HUES48 (cell line): ENCODE measurements at regions not wholly inside any gene's neighbourhood (a gene's known extent, or its start where the extent isn't known, plus 50 kb on each side); places are given as distances from the start of the nearest gene placed in this dataset.

Experiments used
- H3K27ac ChIP-seq: one replicate; pipeline ENCODE4 v1.7.0; 2013; ENCODE audit warnings: low read depth, low read length, inconsistent platforms
- H3K27me3 ChIP-seq: 2 replicates; pipeline ENCODE4 v1.6.1; 2013; ENCODE audit warnings: mild to moderate bottlenecking, low read length; ENCODE audit not compliant: control insufficient read depth, insufficient read depth
- H3K36me3 ChIP-seq: 2 replicates; pipeline ENCODE4 v1.6.1; 2013; ENCODE audit warnings: low read length; ENCODE audit not compliant: control insufficient read depth, insufficient read depth
- H3K4me1 ChIP-seq: 2 replicates; pipeline ENCODE4 v1.6.1; 2013; ENCODE audit warnings: mild to moderate bottlenecking, low read length; ENCODE audit not compliant: control insufficient read depth, insufficient read depth
- H3K4me3 ChIP-seq: 2 replicates; pipeline ENCODE4 v1.5.1; 2013; ENCODE audit warnings: mild to moderate bottlenecking, low read depth, low read length
- H3K9ac ChIP-seq: 2 replicates; pipeline ENCODE4 v1.6.1; 2013; ENCODE audit warnings: mild to moderate bottlenecking, low read depth, low read length, moderate library complexity
- H3K9me3 ChIP-seq: 2 replicates; pipeline ENCODE4 v1.6.1; 2013; ENCODE audit warnings: low read length; ENCODE audit not compliant: control insufficient read depth, insufficient read depth

GRCh38 chr10:10096898-10097297 lies 920.8 kb upstream of the CELF2 start:
- H3K4me1 ChIP-seq, result no peaks in the 10 kb centered on the region
- no peak overlapping the region for H3K27ac ChIP-seq
- H3K36me3 ChIP-seq, result no peaks in the 10 kb centered on the region
- H3K9ac ChIP-seq, result no peak overlapping the region
- H3K9me3 ChIP-seq, result no peaks in the 10 kb centered on the region
- no peak overlapping the region for H3K4me3 ChIP-seq
- no peaks in the 10 kb centered on the region for H3K27me3 ChIP-seq

GRCh38 chr10:10101106-10101505 lies 916.6 kb upstream of the CELF2 start:
- Histone ChIP-seq H3K9ac (no peak overlapping the region), H3K9me3 (no peaks in the 10 kb centered on the region), H3K4me3 (no peak overlapping the region), H3K27me3 (no peaks in the 10 kb centered on the region), H3K36me3 (no peaks in the 10 kb centered on the region), H3K4me1 (no peaks in the 10 kb centered on the region), H3K27ac (no peak overlapping the region)

DNA sequence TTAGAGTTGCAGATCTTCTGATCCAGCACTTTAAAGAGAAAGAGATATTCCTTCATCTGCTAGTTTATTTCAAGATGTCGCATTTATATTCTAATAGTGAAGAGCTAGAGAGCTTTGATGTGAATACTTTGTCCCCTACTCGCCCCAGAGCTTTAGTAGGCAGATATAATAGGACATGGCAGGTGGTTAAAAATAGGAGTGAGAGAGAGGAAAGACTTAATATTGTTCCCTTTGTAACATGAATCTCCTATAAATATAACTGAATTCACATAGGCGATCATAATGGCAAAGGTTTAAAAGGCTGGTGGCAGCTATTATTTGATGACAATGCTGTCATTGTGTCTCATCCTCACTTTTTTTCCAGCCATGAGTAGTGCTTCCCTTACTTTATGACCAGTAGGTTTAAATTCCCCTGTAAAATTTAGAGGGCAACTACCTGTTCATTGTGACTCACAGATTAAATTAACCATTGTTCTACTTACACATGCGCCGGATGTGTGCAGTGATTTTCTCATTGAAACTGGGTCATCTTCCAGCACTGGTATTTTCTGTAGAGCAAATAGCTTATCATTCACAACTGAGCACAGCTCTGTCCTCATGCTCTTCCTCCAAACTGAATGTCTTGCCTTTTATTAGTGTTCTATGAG lies 906.7 kb upstream of the CELF2 start:
- Histone ChIP-seq H3K9ac (no peak overlapping the region), H3K27ac (no peak overlapping the region), H3K4me1 (no peaks in the 10 kb centered on the region), H3K4me3 (no peak overlapping the region), H3K27me3 (no peaks in the 10 kb centered on the region), H3K9me3 (no peaks in the 10 kb centered on the region), H3K36me3 (no peaks in the 10 kb centered on the region)

DNA sequence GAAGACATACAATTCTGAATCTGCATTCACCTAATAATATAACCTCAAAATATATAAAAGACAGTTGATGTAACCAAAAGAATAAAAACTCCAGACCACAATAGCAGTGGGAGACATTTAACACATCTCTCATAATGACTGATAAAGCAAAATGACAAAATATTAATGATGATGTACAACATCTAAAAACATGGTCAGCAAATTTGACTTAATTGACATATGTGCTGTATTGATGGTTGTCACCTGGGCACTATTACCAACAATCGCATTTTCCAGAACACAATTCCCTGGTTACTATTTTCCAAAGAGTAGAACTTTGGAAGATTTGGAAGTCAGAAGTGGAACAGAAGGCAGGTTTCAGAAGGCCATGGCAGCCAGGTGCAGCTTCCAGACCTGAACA lies 899.5 kb upstream of the CELF2 start:
- Histone ChIP-seq H3K9ac (no peak overlapping the region), H3K27me3 (no peaks in the 10 kb centered on the region), H3K4me1 (no peaks in the 10 kb centered on the region), H3K4me3 (no peak overlapping the region), H3K27ac (no peak overlapping the region), H3K9me3 (no peaks in the 10 kb centered on the region), H3K36me3 (no peaks in the 10 kb centered on the region)

DNA sequence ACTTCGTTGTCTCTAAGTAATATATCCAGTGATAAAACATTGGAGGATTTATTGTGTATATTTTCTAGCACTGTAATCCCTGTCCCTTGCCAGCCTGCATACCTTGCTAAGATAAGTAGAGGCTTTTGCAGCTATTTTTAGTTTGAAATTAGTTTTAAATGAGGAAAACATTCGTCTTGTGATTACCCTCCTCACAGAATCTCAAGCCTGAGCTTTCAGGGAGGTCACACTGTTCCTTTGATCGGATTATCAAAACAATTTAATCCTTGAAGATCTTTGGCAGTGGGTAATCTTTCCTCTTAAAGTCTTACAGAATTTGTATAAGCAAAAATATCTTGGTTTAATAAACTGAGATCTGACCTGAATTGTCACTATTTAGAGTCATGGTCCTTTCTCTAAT lies 897.0 kb upstream of the CELF2 start:
- Histone ChIP-seq H3K4me3 (no peak overlapping the region), H3K9ac (no peak overlapping the region), H3K27ac (no peak overlapping the region), H3K36me3 (no peaks in the 10 kb centered on the region), H3K4me1 (no peaks in the 10 kb centered on the region), H3K9me3 (no peaks in the 10 kb centered on the region), H3K27me3 (no peaks in the 10 kb centered on the region)

- Histone ChIP-seq H3K27me3 (no peaks in the 10 kb centered on the region), H3K4me3 (no peak overlapping the region), H3K4me1 (no peaks in the 10 kb centered on the region), H3K9ac (no peak overlapping the region), H3K36me3 (no peaks in the 10 kb centered on the region), H3K27ac (no peak overlapping the region), H3K9me3 (no peaks in the 10 kb centered on the region)
Measured at GRCh38 chr10:10125676-10126075, 892.0 kb upstream of the CELF2 start.

- H3K36me3 ChIP-seq, result no peaks in the 10 kb centered on the region
- H3K4me1 ChIP-seq, result no peaks in the 10 kb centered on the region
- H3K27me3 ChIP-seq, result no peaks in the 10 kb centered on the region
- H3K9ac ChIP-seq, result no peak overlapping the region
- no peak overlapping the region for H3K4me3 ChIP-seq
- no peaks in the 10 kb centered on the region for H3K9me3 ChIP-seq
- H3K27ac ChIP-seq, result no peak overlapping the region
Measured at GRCh38 chr10:10126218-10126617, 891.5 kb upstream of the CELF2 start.

DNA sequence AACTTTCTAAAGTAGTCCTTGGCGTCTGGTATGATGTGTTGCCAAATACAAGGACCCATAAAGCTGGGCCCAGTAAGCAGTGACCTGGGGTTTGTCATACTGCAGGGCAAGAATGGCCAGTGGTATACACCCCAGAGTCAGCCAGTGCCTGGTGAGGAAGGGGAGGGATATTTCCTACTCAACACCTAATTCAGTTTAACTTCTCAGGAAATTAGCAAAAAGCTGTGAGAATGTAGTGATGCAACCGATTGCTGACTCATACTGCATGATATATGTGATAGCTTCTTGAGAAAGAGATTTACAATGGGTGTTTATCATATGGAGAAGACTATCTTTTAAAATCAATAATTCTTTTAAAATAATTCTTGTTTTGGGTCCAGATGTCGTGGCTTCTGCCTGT lies 889.3 kb upstream of the CELF2 start:
- Histone ChIP-seq H3K27ac (no peak overlapping the region), H3K4me1 (no peaks in the 10 kb centered on the region), H3K9ac (no peak overlapping the region), H3K4me3 (no peak overlapping the region), H3K36me3 (no peaks in the 10 kb centered on the region), H3K9me3 (no peaks in the 10 kb centered on the region), H3K27me3 (no peaks in the 10 kb centered on the region)

DNA sequence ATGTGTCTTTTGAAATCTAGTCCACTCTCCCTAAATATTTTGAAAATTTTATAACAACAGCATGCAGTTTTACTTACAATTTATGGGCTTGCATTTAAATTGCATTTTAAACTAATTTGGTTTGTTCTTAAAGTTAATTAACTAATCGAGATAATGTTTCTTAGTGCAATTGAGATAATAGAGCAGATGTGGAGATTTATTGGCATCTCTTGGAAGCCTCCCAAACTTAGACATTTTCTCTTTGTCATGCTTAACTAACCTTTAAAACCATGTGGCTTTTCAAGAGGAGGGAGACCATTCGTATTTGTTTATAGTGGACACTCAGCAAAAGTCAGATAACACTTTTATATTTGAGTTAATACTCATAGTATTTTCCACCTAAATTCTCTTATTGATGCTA lies 887.0 kb upstream of the CELF2 start:
- Histone ChIP-seq H3K27me3 (no peaks in the 10 kb centered on the region), H3K4me1 (no peaks in the 10 kb centered on the region), H3K4me3 (no peak overlapping the region), H3K9ac (no peak overlapping the region), H3K9me3 (no peaks in the 10 kb centered on the region), H3K27ac (no peak overlapping the region), H3K36me3 (no peaks in the 10 kb centered on the region)

DNA sequence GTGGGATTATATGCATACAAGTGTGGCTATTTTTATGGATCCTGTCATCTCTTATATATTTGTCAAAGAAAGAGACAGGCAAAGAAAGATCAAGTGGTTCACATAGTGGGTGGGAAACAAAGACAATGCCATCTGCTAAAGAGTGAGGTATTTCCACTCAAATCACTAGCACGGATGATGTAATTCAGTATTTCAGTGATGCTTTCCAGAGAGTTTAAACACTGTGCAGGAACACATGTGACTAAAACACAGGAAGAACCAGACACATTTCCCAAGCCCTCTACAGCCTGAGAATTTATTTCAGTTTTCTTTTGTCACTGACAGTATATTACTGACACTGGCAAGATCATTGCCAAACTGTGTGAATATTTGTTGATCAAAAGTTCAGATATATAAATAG lies 885.7 kb upstream of the CELF2 start:
- H3K27ac ChIP-seq, result no peak overlapping the region
- H3K4me3 ChIP-seq, result no peak overlapping the region
- H3K27me3 ChIP-seq, result no peaks in the 10 kb centered on the region
- H3K4me1 ChIP-seq, result no peaks in the 10 kb centered on the region
- no peaks in the 10 kb centered on the region for H3K36me3 ChIP-seq
- no peaks in the 10 kb centered on the region for H3K9me3 ChIP-seq
- no peak overlapping the region for H3K9ac ChIP-seq

DNA sequence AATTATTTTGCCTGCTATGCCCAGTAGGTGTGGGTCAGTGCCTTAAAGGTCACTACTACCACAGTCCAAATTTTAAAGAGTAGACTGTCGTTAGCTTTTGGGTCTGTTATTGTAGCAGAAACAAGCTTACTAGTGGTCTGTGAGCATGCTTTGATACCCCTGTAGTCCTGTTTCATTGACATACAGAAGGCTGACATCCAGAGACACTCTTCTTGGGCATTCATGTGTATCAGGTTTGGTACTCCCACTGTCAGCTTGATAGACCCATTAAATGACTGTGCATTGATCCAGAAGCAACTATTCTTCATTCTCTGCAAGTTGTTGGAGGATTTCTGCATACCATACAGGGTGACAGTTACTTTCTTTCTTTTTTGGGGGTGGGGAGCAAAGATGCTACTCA lies 884.4 kb upstream of the CELF2 start:
- H3K9ac ChIP-seq, result no peak overlapping the region
- H3K9me3 ChIP-seq, result no peaks in the 10 kb centered on the region
- no peaks in the 10 kb centered on the region for H3K27me3 ChIP-seq
- no peak overlapping the region for H3K4me3 ChIP-seq
- H3K4me1 ChIP-seq, result no peaks in the 10 kb centered on the region
- no peaks in the 10 kb centered on the region for H3K36me3 ChIP-seq
- no peak overlapping the region for H3K27ac ChIP-seq

- Histone ChIP-seq H3K4me1 (peaks cover 8% of the 10 kb centered on the region), H3K27ac (no peak overlapping the region), H3K9me3 (no peaks in the 10 kb centered on the region), H3K27me3 (no peaks in the 10 kb centered on the region), H3K9ac (no peak overlapping the region), H3K36me3 (no peaks in the 10 kb centered on the region), H3K4me3 (no peak overlapping the region)
Measured at GRCh38 chr10:10138685-10139084, 879.0 kb upstream of the CELF2 start.
